BLaER1 treated with 17β-estradiol and CSF1 and Interleukin-3, amounts not matched to agents 10 nM and 100 nM (cell line): ENCODE measurements at regions not wholly inside any gene's neighbourhood (a gene's known extent, or its start where the extent isn't known, plus 50 kb on each side); places are given as distances from the start of the nearest gene placed in this dataset.
A peak's percentile ranks its signal among the peaks of the same experiment; 100 is the strongest.
"Not testable (repeated sequence)": the region's sequence is repeated elsewhere in the genome, so short reads cannot be mapped to it uniquely, and the experiment has no call there.

Experiments used
- H3K27ac ChIP-seq, 11 experiments: shearing (Covaris generic); formaldehyde crosslinking; 2 replicates each; pipeline ENCODE4 v1.8.1; 2022
- H3K27me3 ChIP-seq, 11 experiments: shearing (Covaris generic); formaldehyde crosslinking; 2 replicates each; pipeline ENCODE4 v1.8.1; 2022
- H3K36me3 ChIP-seq, 11 experiments: shearing (Covaris generic); formaldehyde crosslinking; 2 replicates each; pipeline ENCODE4 v1.8.1; 2022
- H3K4me1 ChIP-seq, 10 experiments: shearing (Covaris generic); formaldehyde crosslinking; 2 replicates each; pipeline ENCODE4 v1.8.1; 2022
- H3K4me2 ChIP-seq, 11 experiments: shearing (Covaris generic); formaldehyde crosslinking; 2 replicates each; pipeline ENCODE4 v1.8.1; 2022
- H3K4me3 ChIP-seq, 10 experiments: shearing (Covaris generic); formaldehyde crosslinking; 2 replicates each; pipeline ENCODE4 v1.8.1; 2022
- H3K9ac ChIP-seq, 11 experiments: shearing (Covaris generic); formaldehyde crosslinking; 2 replicates each; pipeline ENCODE4 v1.8.1; 2022
- H3K9me3 ChIP-seq, 11 experiments: shearing (Covaris generic); formaldehyde crosslinking; replicated peaks in 1 of 11; 2 replicates each; pipeline ENCODE4 v1.8.1; 2022
- H4K20me1 ChIP-seq, 11 experiments: shearing (Covaris generic); formaldehyde crosslinking; 2 replicates each; pipeline ENCODE4 v1.8.1; 2022
- Cebpa-rat ChIP-seq, 11 experiments: shearing (Covaris generic); IDR thresholded peaks; 2 replicates each; pipeline ENCODE4 v1.8.1; 2022

GRCh38 chr10:71005337-71006305, 117.3 kb upstream of the PCBD1 start:
- Histone ChIP-seq H4K20me1 (no peaks in the 10 kb centered on the region), H3K27ac (no peak overlapping the region), H3K9ac (no peak overlapping the region), H3K4me3 (no peak overlapping the region), H3K27me3 (no peaks in the 10 kb centered on the region), H3K9me3 (no peaks in the 10 kb centered on the region), H3K4me1 (peaks cover 0 to 6% (median 2%) of the 10 kb centered on the region in 10 experiments; a peak in 4 of 20 replicates), H3K36me3 (no peaks in the 10 kb centered on the region), H3K4me2 (peak overlapping the region in 1 of 11 experiments; percentile 7; a peak in 1 of 22 replicates)
- no peak for TF ChIP-seq Cebpa-rat (IDR thresholded peaks at IDR 0.05)

GRCh38 chr10:71006506-71006905, 118.1 kb upstream of the PCBD1 start:
- Histone ChIP-seq H3K27ac (no peak overlapping the region), H4K20me1 (no peaks in the 10 kb centered on the region), H3K4me2 (no peak overlapping the region), H3K27me3 (no peaks in the 10 kb centered on the region), H3K4me3 (no peak overlapping the region), H3K9me3 (no peaks in the 10 kb centered on the region), H3K36me3 (no peaks in the 10 kb centered on the region), H3K9ac (no peak overlapping the region), H3K4me1 (peaks cover 0 to 6% (median 2%) of the 10 kb centered on the region in 10 experiments; a peak in 4 of 20 replicates)
- TF ChIP-seq Cebpa-rat (IDR thresholded peaks at IDR 0.05) = no peak

- Histone ChIP-seq H3K9me3 (no peaks in the 10 kb centered on the region), H3K4me2 (no peak overlapping the region)
Observed at GRCh38 chr10:71007516-71007915, 119.2 kb upstream of the PCBD1 start.

GRCh38 chr10:71008150-71008549, 119.8 kb upstream of the PCBD1 start:
- Histone ChIP-seq H3K36me3 (no peaks in the 10 kb centered on the region), H3K9ac (no peak overlapping the region), H3K27ac (no peak overlapping the region), H3K9me3 (no peaks in the 10 kb centered on the region), H4K20me1 (no peaks in the 10 kb centered on the region), H3K27me3 (no peaks in the 10 kb centered on the region), H3K4me1 (peaks cover 0 to 6% (median 2%) of the 10 kb centered on the region in 10 experiments; a peak in 4 of 20 replicates), H3K4me2 (no peak overlapping the region), H3K4me3 (no peak overlapping the region)
- no peak for TF ChIP-seq Cebpa-rat (IDR thresholded peaks at IDR 0.05)

More at GRCh38 chr10:71007516-71007915, 119.2 kb upstream of the PCBD1 start:
- TF ChIP-seq Cebpa-rat (IDR thresholded peaks at IDR 0.05) = no peak
- Histone ChIP-seq H3K27ac (no peak overlapping the region), H3K36me3 (no peaks in the 10 kb centered on the region), H3K4me1 (peaks cover 0 to 6% (median 2%) of the 10 kb centered on the region in 10 experiments; a peak in 4 of 20 replicates), H3K9ac (no peak overlapping the region), H3K4me3 (no peak overlapping the region), H3K27me3 (no peaks in the 10 kb centered on the region), H4K20me1 (no peaks in the 10 kb centered on the region)

- Histone ChIP-seq H3K9ac (no peak overlapping the region), H3K4me1 (peaks cover 0 to 6% (median 2%) of the 10 kb centered on the region in 10 experiments; a peak in 4 of 20 replicates), H3K27ac (no peak overlapping the region), H3K4me2 (no peak overlapping the region), H3K9me3 (no peaks in the 10 kb centered on the region), H3K4me3 (no peak overlapping the region), H4K20me1 (no peaks in the 10 kb centered on the region), H3K36me3 (no peaks in the 10 kb centered on the region), H3K27me3 (no peaks in the 10 kb centered on the region)
- no peak for TF ChIP-seq Cebpa-rat (IDR thresholded peaks at IDR 0.05)
Observed at GRCh38 chr10:71009126-71009525, 120.8 kb upstream of the PCBD1 start.

- H3K36me3 ChIP-seq = no peaks in the 10 kb centered on the region
- H3K9ac ChIP-seq = no peak overlapping the region
- H3K27me3 ChIP-seq = no peaks in the 10 kb centered on the region
Observed at GRCh38 chr10:71010730-71011129, 122.4 kb upstream of the PCBD1 start.

GRCh38 chr10:71011141-71011540, 122.8 kb upstream of the PCBD1 start:
- no peak overlapping the region for H3K4me2 ChIP-seq
- no peak overlapping the region for H3K4me3 ChIP-seq
- no peaks in the 10 kb centered on the region for H3K27me3 ChIP-seq
- H3K4me1 ChIP-seq = peaks cover 7 to 13% (median 10%) of the 10 kb centered on the region in 10 experiments
- no peaks in the 10 kb centered on the region for H3K36me3 ChIP-seq
- H4K20me1 ChIP-seq = no peaks in the 10 kb centered on the region
- H3K27ac ChIP-seq = no peak overlapping the region
- TF ChIP-seq Cebpa-rat (IDR thresholded peaks at IDR 0.05) = no peak
- no peaks in the 10 kb centered on the region for H3K9me3 ChIP-seq
- no peak overlapping the region for H3K9ac ChIP-seq

More at GRCh38 chr10:71010730-71011129, 122.4 kb upstream of the PCBD1 start:
- no peak overlapping the region for H3K4me3 ChIP-seq
- peaks cover 4 to 9% (median 5%) of the 10 kb centered on the region in 10 experiments for H3K4me1 ChIP-seq
- TF ChIP-seq Cebpa-rat (IDR thresholded peaks at IDR 0.05) = no peak
- no peak overlapping the region for H3K4me2 ChIP-seq
- no peaks in the 10 kb centered on the region for H4K20me1 ChIP-seq
- no peak overlapping the region for H3K27ac ChIP-seq
- H3K9me3 ChIP-seq = no peaks in the 10 kb centered on the region

GRCh38 chr10:71014021-71014805, 125.8 kb upstream of the PCBD1 start:
- no peak overlapping the region for H3K4me2 ChIP-seq
- no peak overlapping the region for H3K4me3 ChIP-seq
- H3K27ac ChIP-seq = no peak overlapping the region
- H3K27me3 ChIP-seq = no peaks in the 10 kb centered on the region
- H3K36me3 ChIP-seq = no peaks in the 10 kb centered on the region
- no peak for TF ChIP-seq Cebpa-rat (IDR thresholded peaks at IDR 0.05)
- no peak overlapping the region for H3K9ac ChIP-seq
- no peaks in the 10 kb centered on the region for H3K9me3 ChIP-seq
- H4K20me1 ChIP-seq = no peaks in the 10 kb centered on the region
- H3K4me1 ChIP-seq = peaks cover 7 to 16% (median 11%) of the 10 kb centered on the region in 10 experiments

GRCh38 chr10:71015674-71016073, 127.3 kb upstream of the PCBD1 start:
- Histone ChIP-seq H3K27me3 (no peaks in the 10 kb centered on the region), H3K27ac (peak overlapping the region in 4 of 11 experiments; percentile 11 to 52 (median 26); a peak in 5 of 22 replicates), H3K4me2 (peak overlapping the region; percentile 46 to 75 (median 66)), H3K4me1 (peaks cover 7 to 16% (median 11%) of the 10 kb centered on the region in 10 experiments), H3K9me3 (peaks cover 0 to 3% (median 1%) of the 10 kb centered on the region in 11 experiments; a peak in 5 of 22 replicates), H3K4me3 (no peak overlapping the region), H4K20me1 (no peaks in the 10 kb centered on the region), H3K9ac (no peak overlapping the region), H3K36me3 (no peaks in the 10 kb centered on the region)
- TF ChIP-seq Cebpa-rat (IDR thresholded peaks at IDR 0.05) = peak in 1 of 11 experiments; percentile 21; a peak in 1 of 22 replicates

- not testable (repeated sequence) for H4K20me1 ChIP-seq, H3K27me3 ChIP-seq, H3K4me3 ChIP-seq, H3K27ac ChIP-seq, H3K36me3 ChIP-seq, H3K4me2 ChIP-seq, H3K9ac ChIP-seq
- peaks cover 7 to 14% (median 11%) of the 10 kb centered on the region in 10 experiments for H3K4me1 ChIP-seq
- peaks cover 10 to 21% (median 16%) of the 10 kb centered on the region in 11 experiments for H3K9me3 ChIP-seq
Observed at GRCh38 chr10:71020061-71020460, 131.7 kb upstream of the PCBD1 start.
